ENCODE measurements at regions not wholly inside any gene's neighbourhood (a gene's known extent, or its start where the extent isn't known, plus 50 kb on each side); places are given as distances from the start of the nearest gene placed in this dataset.

GRCh38 chr21:41602531-41602930 lies 94.6 kb upstream of the TMPRSS2 start:
- Mint-ChIP-seq H3K27me3 (ENCODE audit: unreplicated experiment) (peaks cover 6% of the 10 kb centered on the region), H3K27ac (ENCODE audit: unreplicated experiment) (no peak overlapping the region), H3K9me3 (ENCODE audit: unreplicated experiment) (no peaks in the 10 kb centered on the region), H3K4me3 (ENCODE audit: unreplicated experiment) (no peak overlapping the region), H3K4me1 (ENCODE audit: unreplicated experiment) (peaks cover 29% of the 10 kb centered on the region), H3K36me3 (ENCODE audit: unreplicated experiment) (no peaks in the 10 kb centered on the region)
- no peak for DNase-seq (ENCODE audit: extremely low spot score, unreplicated experiment)
- no peak for TF ChIP-seq CTCF (IDR thresholded peaks at IDR 0.05)

- TF ChIP-seq CTCF (IDR thresholded peaks at IDR 0.05): no peak
- no peak for DNase-seq (ENCODE audit: extremely low spot score, unreplicated experiment)
- Mint-ChIP-seq H3K9me3 (ENCODE audit: unreplicated experiment) (no peaks in the 10 kb centered on the region), H3K4me3 (ENCODE audit: unreplicated experiment) (no peak overlapping the region), H3K27me3 (ENCODE audit: unreplicated experiment) (peaks cover 10% of the 10 kb centered on the region), H3K36me3 (ENCODE audit: unreplicated experiment) (no peaks in the 10 kb centered on the region), H3K4me1 (ENCODE audit: unreplicated experiment) (peaks cover 29% of the 10 kb centered on the region), H3K27ac (ENCODE audit: unreplicated experiment) (peak overlapping the region; percentile 60)
Observed at GRCh38 chr21:41601573-41602368, 93.8 kb upstream of the TMPRSS2 start.

GRCh38 chr21:41600961-41601572 lies 93.1 kb upstream of the TMPRSS2 start:
- Mint-ChIP-seq H3K4me3 (ENCODE audit: unreplicated experiment) (no peak overlapping the region), H3K9me3 (ENCODE audit: unreplicated experiment) (no peaks in the 10 kb centered on the region), H3K4me1 (ENCODE audit: unreplicated experiment) (peaks cover 29% of the 10 kb centered on the region), H3K27me3 (ENCODE audit: unreplicated experiment) (peaks cover 16% of the 10 kb centered on the region), H3K36me3 (ENCODE audit: unreplicated experiment) (no peaks in the 10 kb centered on the region), H3K27ac (ENCODE audit: unreplicated experiment) (peak overlapping the region; percentile 60)
- TF ChIP-seq CTCF (IDR thresholded peaks at IDR 0.05): no peak
- no peak for DNase-seq (ENCODE audit: extremely low spot score, unreplicated experiment)

GRCh38 chr21:41600556-41600955 lies 92.6 kb upstream of the TMPRSS2 start:
- H3K27ac Mint-ChIP-seq (ENCODE audit: unreplicated experiment): no peak overlapping the region
- no peaks in the 10 kb centered on the region for H3K9me3 Mint-ChIP-seq (ENCODE audit: unreplicated experiment)

More at GRCh38 chr21:41600556-41600955, 92.6 kb upstream of the TMPRSS2 start:
- no peak overlapping the region for H3K4me3 Mint-ChIP-seq (ENCODE audit: unreplicated experiment)
- no peak for TF ChIP-seq CTCF (IDR thresholded peaks at IDR 0.05)
- no peaks in the 10 kb centered on the region for H3K36me3 Mint-ChIP-seq (ENCODE audit: unreplicated experiment)
- H3K27me3 Mint-ChIP-seq (ENCODE audit: unreplicated experiment): peaks cover 18% of the 10 kb centered on the region
- peaks cover 27% of the 10 kb centered on the region for H3K4me1 Mint-ChIP-seq (ENCODE audit: unreplicated experiment)
- DNase-seq (ENCODE audit: extremely low spot score, unreplicated experiment): no peak

Measured in osteocyte (in vitro differentiated cells).